HG03521 (cell line): ENCODE measurements at regions not wholly inside any gene's neighbourhood (a gene's known extent, or its start where the extent isn't known, plus 50 kb on each side); places are given as distances from the start of the nearest gene placed in this dataset.
A peak's percentile ranks its signal among the peaks of the same experiment; 100 is the strongest.

ENCODE experiments used
- ATAC-seq: cut with Tn5 transposase; IDR thresholded peaks from one replicate; pipeline ENCODE4 v1.9.1; 2021; ENCODE audit warnings: mild to moderate bottlenecking, moderate library complexity; ENCODE audit not compliant: unreplicated experiment

- ATAC-seq, result no peak
Measured at GRCh38 chr2:42108852-42109251, 60.3 kb upstream of the EML4 start.

- ATAC-seq, result no peak
Measured at GRCh38 chr2:42109959-42110640, 59.1 kb upstream of the EML4 start.

- no peak for ATAC-seq
Measured at GRCh38 chr2:42110641-42111322, 58.4 kb upstream of the EML4 start.

- no peak for ATAC-seq
Measured at GRCh38 chr2:42112418-42112817, 56.7 kb upstream of the EML4 start.

- ATAC-seq, result no peak
Measured at GRCh38 chr2:42113452-42113851, 55.7 kb upstream of the EML4 start.

GRCh38 chr2:42114091-42114490, 55.1 kb upstream of the EML4 start:
- no peak for ATAC-seq

GRCh38 chr2:42115588-42115987, 53.6 kb upstream of the EML4 start:
- no peak for ATAC-seq

- no peak for ATAC-seq
Measured at GRCh38 chr2:42116195-42117181, 52.7 kb upstream of the EML4 start.

- ATAC-seq, result no peak
Measured at GRCh38 chr2:42117182-42117579, 52.0 kb upstream of the EML4 start.

GRCh38 chr2:42117923-42118753, 51.0 kb upstream of the EML4 start:
- ATAC-seq, result peak; percentile 70

- no peak for ATAC-seq
Measured at GRCh38 chr2:42118754-42119569, 50.2 kb upstream of the EML4 start.
